Epithelial cell of esophagus (primary cell): ENCODE measurements at regions not wholly inside any gene's neighbourhood (a gene's known extent, or its start where the extent isn't known, plus 50 kb on each side); places are given as distances from the start of the nearest gene placed in this dataset.

Experiments used
- DNase-seq: peaks from one replicate; pipeline ENCODE4 v3.0.0; 2010; ENCODE audit warnings: low read depth
- H3K4me3 ChIP-seq: 2 replicates; pipeline ENCODE4 v1.5.1; 2011; ENCODE audit warnings: mild to moderate bottlenecking, low read length, control low read depth
- TF ChIP-seq, protein P1 (sequence below): IDR thresholded peaks from 2 replicates; pipeline ENCODE4 v1.5.1; 2011; ENCODE audit warnings: low read depth, mild to moderate bottlenecking, low read length, control low read depth, inconsistent platforms; ENCODE audit not compliant: insufficient read depth; ENCODE audit errors: missing control alignments

DNA sequence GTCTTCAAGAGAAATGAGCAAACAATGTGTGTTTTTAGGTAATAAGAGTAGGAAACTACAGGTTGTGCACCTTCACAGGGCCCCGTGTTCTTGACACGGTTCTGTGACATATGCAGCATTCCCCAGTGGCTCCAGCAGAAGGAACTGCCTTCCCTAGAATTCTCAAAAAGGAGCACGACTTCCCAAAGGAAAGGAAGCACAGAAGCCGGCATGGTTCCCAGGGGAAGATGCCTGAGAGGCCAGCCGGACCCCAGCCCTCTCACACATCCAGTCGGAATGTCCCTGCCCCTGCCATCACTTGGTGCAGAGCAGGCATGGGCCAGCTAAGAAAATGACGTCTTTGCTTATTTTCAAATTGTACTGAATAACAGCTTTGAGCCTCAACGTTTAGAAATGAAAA lies 187.3 kb upstream of the NSMCE3 start:
- no peak overlapping the region for H3K4me3 ChIP-seq
- no peak for DNase-seq
- TF ChIP-seq, protein P1, sequence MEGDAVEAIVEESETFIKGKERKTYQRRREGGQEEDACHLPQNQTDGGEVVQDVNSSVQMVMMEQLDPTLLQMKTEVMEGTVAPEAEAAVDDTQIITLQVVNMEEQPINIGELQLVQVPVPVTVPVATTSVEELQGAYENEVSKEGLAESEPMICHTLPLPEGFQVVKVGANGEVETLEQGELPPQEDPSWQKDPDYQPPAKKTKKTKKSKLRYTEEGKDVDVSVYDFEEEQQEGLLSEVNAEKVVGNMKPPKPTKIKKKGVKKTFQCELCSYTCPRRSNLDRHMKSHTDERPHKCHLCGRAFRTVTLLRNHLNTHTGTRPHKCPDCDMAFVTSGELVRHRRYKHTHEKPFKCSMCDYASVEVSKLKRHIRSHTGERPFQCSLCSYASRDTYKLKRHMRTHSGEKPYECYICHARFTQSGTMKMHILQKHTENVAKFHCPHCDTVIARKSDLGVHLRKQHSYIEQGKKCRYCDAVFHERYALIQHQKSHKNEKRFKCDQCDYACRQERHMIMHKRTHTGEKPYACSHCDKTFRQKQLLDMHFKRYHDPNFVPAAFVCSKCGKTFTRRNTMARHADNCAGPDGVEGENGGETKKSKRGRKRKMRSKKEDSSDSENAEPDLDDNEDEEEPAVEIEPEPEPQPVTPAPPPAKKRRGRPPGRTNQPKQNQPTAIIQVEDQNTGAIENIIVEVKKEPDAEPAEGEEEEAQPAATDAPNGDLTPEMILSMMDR: no peak

DNA sequence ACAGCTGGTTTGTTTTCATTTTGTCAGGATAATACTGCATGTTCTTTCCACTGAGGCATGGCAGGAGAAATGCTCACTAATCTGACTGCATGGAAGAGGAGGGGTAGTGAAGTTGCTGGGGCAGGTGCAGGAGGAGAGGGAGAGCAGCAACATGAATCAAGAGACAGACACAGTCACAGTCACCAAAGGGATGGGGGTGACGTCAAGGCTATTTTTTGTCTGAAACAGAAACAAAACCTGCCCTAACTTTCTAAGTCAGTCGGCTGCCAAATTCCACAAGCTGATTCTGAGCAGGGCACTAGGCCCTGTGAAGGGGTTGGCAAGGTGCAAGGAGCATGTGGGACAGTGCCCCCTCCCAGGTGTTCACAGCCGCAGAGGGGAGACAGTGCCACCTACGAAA lies 186.6 kb upstream of the NSMCE3 start:
- TF ChIP-seq, protein P1: no peak
- no peak for DNase-seq
- H3K4me3 ChIP-seq: no peak overlapping the region

DNA sequence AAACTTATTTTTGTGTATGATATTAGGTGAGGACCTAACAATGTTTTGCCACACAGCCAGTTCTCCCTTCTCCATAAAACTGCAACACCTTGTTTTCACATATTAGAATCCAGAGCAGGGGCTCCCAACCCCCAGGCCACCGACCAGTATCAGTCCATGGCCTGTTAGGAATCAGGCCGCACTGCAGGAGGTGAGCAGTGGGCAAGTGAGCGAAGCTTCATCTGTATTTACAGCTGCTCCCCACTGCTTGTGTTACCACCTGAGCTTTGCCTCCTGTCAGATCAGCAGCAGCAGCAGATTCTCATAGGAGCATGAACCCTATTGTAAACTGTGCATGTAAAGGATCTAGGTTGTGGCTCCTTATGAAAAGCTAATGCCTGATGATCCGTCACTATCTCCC lies 185.9 kb upstream of the NSMCE3 start:
- H3K4me3 ChIP-seq: no peak overlapping the region
- TF ChIP-seq, protein P1: no peak
- no peak for DNase-seq

DNA sequence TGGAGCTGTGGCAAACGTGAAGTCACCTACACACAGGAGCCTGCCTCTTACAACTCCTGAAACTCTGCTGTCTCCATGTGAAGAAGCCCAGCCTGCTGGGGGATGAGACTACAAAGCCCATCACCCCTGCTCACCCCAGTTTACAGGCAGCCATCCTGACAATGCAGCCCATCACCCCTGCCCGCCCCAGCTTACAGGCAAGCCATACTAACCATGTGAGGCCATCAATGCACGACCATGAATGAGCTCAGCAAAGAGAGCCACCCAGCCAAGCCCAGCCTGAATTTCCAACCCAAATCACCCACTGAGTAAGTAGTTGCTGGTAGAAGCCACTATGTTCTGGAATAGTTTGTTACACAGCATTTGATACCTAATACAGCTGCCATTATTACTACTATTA lies 185.4 kb upstream of the NSMCE3 start:
- H3K4me3 ChIP-seq: no peak overlapping the region
- TF ChIP-seq, protein P1: no peak
- DNase-seq: no peak

DNA sequence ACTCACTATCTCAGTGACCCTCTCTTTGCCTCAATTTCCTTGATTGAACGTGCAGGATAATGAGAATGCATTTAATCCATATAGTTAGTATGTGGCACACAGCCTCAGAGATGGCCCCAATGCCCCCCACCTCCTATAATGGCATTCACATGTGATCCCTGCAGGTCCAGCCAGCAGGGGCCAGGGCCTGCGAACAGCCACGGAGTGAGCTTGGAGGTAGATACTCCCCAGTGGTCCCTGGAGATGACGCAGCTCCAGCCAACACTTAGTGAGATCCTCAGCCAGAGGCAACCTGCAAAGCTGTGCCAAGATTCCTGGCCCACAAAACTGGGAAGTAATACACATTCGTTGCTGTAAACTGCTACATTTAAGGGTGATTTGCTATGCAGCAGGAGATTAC lies 184.9 kb upstream of the NSMCE3 start:
- TF ChIP-seq, protein P1: no peak
- no peak for DNase-seq
- H3K4me3 ChIP-seq: no peak overlapping the region

DNA sequence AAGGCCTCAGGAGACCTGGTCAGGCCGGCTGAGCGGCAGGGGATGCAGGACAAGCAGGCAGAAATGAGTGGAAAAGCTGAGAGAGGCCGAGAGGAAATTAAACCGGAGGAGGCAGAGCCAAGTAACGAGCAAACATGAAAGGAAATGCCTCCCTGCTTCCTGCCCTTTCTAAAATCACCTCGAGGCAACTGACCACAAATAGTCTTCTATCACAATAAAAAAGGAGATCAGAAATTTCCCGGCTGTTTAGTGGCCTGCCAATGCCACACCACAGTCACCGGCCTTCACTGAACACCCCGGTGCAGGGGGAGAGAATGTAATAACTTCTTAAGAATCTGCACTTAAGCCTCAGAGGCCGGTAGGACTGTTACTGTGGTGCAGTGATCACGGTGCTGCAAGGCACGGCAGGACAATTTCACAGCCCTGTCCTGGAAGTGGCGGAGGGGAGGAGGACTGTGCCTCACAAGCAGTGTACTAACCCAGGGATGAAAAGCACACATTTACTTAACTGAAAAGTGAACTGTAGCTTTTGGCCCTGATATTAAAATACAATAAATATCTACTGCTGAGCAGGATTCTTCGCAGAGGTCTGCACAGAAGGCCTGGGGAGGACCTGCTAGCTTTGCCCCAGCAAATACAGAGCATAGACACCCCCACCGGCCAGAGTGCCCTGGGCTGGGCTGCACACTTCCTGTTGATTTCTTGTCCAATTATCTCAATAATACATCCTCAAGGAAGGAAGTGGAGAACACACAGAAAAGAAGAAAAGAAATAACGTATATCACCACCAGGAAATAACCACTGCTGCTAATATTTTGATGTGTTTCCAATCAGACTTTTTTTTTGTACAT lies 183.5 kb upstream of the NSMCE3 start:
- no peak for DNase-seq
- TF ChIP-seq, protein P1: no peak
- no peak overlapping the region for H3K4me3 ChIP-seq

DNA sequence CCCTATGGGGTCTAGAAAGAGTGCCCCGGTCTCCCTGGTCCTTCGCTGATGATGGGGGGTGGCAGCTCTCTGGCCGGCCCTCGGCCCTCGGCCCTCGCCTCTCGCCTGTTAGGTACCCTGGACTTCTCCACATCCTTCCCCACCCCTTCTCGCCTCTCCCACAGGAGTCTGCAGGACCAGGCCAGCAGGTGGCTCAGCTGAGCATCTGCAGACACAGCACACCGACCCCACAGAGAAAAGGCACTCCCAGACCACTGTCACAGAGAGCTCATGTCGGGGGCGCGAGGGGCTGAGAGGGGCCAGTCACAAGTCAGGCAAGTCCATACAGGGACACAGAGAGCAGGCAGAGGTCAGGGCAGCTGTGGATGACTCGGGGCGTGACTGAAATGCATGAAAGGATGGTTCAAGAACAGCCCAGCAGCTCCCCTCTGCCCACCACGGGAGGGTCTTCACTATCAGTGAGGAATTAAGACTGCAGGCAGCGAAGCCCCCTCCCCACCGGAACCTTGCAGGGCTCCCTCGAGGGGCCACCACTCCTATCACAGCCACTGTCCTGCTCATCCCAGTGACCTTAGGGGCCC lies 181.7 kb upstream of the NSMCE3 start:
- H3K4me3 ChIP-seq: no peak overlapping the region
- TF ChIP-seq, protein P1: no peak
- DNase-seq: no peak
